Forelimb muscle (tissue), 1 donor: ENCODE measurements at regions not wholly inside any gene's neighbourhood (a gene's known extent, or its start where the extent isn't known, plus 50 kb on each side); places are given as distances from the start of the nearest gene placed in this dataset.
A peak's percentile ranks its signal among the peaks of the same experiment; 100 is the strongest.
"Not testable (repeated sequence)": the region's sequence is repeated elsewhere in the genome, so short reads cannot be mapped to it uniquely, and the experiment has no call there.

Experiments used
- DNase-seq: peaks from one replicate; pipeline ENCODE4 v3.0.0-alpha.2; 2013; ENCODE audit warnings: low read depth

DNA sequence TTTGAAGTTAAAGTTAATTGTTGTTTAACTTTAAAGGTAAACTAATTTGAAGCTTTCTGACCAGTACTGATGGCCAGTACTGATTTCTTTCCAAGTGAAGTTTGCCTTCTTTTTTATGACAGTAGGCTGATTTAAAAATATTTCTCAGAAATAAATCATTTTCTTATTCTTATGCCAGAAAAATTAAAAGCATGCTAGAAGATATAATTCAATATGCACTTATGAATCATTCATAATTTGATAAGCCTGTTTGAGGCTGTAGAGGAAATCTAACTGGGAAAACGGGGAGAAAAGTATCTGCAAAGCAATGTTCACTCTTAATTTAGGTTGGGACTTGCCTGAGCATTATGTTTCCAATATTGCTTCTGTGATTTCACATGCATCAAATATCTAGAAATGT, 1112.0 kb upstream of the INTU start:
- no peak for DNase-seq

GRCh38 chr4:126525400-126525799, 1107.4 kb upstream of the INTU start:
- not testable (repeated sequence) for DNase-seq

GRCh38 chr4:126526335-126526734, 1106.4 kb upstream of the INTU start:
- no peak for DNase-seq

DNA sequence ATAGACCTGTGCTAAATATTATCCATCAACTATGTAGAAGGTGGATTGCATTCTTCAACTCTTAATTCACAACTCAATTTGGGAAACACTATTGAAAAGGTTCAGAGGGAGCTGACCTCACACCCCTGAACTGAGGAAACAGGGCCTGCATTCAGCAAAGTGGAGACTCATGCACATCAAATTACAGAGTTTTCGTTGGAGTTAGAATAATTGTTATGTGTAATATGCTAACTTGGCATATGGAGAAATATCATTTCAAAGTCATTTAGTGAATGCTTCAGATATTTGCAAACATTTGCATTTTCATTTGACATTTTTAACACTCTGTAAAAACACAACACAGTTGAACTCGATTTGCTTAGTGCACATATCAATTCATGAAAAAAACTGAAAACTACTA, 1102.8 kb upstream of the INTU start:
- DNase-seq: no peak

DNA sequence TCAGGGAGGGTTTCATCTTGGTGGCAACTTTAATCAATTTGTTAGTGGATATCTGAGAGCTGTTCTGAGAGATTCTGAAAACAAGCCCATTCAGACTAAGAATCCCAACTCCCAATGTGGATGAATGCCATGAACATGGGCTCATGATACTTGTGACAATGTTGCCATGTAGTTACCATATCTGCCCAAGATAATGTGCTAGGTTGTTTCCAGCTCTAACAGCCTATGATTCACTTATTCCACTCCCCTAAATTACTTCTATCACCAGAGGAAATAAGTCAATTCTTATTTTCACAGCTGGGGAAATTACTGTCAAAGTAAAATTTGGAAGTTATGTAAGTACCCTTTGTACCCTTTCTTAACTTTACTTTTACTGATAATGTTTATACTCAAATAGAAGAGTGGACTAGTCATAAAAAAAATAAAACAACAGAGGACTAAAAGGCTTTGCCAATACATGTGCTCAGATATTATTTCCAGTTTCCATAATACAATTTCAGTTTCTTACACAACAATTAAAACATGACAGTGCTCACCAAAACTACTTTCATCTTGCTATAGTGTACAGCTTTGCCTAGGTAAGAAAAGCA, 1101.7 kb upstream of the INTU start:
- DNase-seq: no peak

DNA sequence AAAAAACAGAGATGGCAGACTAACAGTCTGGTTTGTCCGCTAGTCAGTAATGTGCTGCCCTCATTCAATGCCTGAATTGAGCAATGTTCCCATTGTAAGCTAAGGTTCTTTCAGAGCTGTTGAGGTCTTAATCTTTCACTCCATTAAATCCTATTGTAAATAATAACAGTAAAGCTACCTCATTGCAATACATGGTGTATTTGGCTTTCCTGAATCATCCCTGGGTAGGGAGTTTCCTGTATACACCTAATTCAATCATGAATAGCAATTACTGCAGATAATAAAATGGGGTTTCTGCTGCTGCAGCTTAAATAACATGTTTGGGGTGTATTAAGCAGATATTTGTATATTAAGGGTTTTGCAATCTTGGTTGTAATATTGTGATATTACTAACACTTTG, 1100.2 kb upstream of the INTU start:
- no peak for DNase-seq

GRCh38 chr4:126533146-126533805, 1099.5 kb upstream of the INTU start:
- peak; percentile 50 for DNase-seq

DNA sequence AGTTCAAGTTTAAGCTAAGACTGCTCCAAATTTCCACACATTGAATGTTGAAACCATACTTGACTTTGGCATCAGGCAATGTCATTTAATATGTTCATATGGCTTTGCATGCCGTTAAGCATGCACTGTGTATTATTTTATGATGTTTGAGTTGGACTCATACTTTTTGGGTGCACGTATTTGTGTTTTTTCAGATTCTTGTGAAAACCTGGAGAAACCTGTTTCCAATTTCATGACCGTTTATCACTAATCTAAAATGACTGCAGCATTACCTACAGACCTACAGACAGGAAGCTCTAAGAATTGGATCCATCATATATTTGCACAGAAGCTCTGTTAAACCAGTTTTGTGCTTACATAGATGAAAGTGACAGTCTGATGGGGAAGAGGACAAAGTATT, 1093.0 kb upstream of the INTU start:
- DNase-seq: no peak

DNA sequence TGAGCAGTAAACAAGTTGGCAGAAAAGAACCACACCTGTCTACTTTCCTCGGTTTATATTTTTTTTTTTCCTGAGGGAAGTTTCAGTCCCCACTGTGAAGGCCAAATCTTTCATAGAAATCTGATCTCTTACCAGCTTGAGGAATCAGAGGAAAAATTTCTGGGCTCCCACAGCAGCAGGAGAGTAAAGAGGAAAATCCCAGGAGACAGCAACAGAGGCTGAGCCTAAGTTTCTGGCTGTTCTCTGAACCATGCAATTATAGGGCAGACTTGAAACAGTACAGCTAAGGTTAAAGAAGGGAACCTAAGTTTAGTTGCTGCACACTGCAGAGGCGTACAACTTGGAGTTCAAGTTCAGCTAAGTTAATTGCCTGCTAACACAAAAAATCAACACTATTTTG, 1090.9 kb upstream of the INTU start:
- DNase-seq: no peak

- DNase-seq: no peak
Observed at GRCh38 chr4:126544276-126544675, 1088.5 kb upstream of the INTU start.

GRCh38 chr4:126546197-126546596, 1086.6 kb upstream of the INTU start:
- not testable (repeated sequence) for DNase-seq

- no peak for DNase-seq
Observed at GRCh38 chr4:126547352-126547751, 1085.4 kb upstream of the INTU start.

GRCh38 chr4:126548890-126549289, 1083.9 kb upstream of the INTU start:
- DNase-seq: no peak

DNA sequence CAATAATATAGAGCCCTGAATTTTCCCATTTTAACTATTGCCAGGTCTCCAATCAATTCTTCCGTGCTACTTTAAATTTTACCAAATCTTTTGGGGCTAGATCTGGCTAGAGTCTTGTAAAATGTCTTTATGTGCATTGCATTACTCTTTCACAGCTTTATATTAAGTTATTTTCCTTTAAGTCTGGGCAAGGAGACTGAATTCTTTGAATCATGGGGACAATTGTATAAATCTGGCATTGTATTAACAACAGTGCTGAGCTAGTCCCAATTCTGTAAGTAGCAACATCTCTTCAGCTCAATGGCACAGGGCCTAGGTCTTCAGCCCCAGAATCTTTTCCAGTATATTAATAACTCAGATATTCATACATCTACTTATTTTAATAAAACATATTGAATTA, 1080.4 kb upstream of the INTU start:
- DNase-seq: no peak

DNA sequence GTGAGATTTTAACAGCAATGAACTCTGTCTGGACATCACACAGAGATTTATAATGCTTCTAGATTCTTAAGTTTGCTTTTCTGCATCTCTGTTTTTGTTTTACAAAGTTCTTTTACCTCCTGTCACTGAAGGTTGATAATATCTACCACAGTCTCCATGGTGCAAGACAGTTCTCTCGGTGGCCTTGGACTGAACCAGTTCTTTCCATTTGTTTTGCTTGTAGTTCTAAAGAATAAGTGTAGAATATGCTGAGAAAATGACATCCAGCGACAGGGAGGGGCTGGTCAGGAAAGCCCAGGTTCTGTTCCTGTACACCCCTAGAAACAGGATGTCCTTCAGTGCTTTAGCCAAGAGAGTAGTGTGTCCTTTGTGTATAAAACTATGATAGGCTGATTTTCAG, 1079.5 kb upstream of the INTU start:
- no peak for DNase-seq

DNA sequence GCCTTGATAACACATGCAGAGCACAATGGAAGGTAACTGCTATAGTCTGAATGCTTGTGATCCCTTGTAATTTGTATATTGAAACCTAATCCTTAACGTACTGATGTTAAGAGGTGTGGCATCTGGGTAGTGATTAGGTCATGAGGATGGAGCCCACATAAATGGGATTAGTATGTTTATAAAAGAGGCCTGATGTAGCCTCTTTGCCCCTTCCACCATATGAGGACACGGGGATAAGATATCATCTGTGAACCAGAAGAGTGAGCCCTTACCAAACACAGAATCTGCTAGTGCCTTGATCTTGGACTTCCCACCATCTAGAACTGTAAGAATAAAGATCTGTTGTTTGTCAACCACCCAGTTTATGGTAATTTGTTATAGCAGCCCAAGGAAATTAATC, 1074.2 kb upstream of the INTU start:
- no peak for DNase-seq

- DNase-seq: no peak
Observed at GRCh38 chr4:126559961-126560360, 1072.8 kb upstream of the INTU start.

- no peak for DNase-seq
Observed at GRCh38 chr4:126560794-126561193, 1072.0 kb upstream of the INTU start.

DNA sequence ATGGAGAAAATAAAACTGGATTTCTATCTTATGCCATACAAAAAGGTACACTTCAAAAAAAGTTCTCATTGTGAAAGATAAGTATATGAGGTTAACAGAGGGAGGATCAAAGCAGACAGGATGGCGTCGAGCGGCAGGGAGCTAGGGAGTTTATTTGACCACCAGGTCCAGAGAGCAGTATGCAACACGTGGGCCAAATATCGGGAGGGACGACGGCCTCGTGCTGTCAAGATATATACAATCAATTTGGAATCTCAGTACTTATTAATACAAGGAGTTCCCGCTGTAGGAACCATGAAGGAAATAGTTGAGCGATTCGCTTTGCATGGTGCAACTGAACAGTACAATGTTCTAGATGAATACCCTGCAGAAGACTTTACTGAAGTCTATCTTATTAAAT, 1069.4 kb upstream of the INTU start:
- DNase-seq: no peak

DNA sequence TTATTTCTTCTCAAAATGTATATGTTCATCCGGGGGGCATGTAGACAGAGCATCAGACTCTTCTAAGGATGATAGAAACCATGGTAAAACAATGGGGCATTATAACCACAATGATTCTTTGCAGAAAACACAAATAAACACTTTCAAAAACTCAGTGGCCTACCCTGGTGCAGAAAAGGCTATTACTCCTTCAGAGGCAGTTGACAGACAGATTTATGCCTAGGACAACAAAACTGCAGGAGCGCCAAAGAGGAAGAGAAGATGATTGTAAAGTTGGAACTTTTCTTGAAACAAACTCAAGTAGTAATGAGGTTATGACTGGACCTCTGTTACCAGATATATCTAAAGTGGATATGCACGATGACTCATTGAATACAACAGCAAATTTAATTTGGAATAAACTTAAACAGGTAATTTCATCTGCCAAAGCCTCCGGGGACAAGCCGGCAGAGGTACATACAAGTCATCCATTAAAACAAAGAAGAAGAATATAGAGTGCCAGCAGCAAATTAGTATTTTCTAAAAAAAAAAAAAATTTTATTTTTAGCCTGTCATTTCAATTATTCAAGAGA, 1068.4 kb upstream of the INTU start:
- no peak for DNase-seq

DNA sequence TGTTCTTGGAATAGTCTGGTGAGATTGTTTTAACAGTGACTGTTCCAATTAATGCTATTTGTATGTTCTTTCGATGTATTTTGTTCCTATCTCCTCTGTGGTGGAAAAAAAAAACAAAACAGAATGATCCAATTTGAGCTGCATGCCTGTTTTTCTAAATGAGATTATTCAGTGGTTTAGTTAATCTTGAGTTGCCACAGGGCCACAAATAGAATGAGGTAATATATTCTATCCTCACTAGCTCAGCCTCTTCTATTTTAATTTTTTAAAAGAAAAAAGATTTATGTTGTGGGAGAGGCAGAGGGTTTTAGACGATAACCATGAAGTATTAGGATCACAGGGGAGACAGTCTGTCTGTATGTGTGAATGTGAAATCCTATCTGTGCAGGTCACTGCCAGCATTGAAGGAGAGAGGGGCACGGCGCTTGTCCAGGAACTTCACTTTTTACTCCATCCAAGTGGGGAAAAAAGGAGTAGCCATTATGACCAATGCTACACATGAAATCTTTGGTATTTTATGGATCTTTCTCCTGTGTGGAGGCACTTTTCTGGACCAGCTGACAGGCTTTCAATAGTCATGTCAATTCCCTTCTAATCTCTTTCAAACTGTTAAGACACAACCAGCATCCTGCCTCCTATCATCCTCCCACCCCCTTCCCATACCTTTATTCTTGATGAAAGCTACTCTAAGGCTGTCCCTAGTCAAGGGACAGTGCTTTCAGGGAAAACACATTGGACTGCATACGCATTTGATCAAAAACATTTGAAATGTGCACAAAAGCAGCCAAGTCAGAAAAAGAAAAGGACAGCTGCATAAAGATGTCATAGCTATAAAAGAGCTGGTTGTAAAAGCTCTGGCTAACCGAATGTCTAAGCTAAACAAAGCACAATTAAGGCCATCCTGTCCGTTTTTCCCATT, 1063.8 kb upstream of the INTU start:
- DNase-seq: no peak

DNA sequence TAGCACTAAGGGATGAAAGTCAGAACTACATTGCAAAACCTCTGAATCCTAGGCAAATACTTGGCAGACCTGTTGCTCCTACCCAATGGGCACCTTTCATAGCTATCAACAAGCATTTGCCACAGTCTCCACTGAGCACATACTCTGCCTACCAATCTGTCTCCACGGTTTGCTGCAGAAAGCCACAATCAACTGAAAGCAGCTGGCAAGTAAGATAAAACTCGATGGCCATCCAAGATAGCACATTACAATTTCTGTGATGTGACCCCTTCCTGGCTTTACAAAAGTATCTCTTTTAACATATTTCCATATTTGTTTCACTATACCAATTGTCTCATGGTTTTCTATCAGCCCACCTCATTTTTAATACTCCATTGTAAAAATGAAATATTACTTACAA, 1060.5 kb upstream of the INTU start:
- DNase-seq: no peak

DNA sequence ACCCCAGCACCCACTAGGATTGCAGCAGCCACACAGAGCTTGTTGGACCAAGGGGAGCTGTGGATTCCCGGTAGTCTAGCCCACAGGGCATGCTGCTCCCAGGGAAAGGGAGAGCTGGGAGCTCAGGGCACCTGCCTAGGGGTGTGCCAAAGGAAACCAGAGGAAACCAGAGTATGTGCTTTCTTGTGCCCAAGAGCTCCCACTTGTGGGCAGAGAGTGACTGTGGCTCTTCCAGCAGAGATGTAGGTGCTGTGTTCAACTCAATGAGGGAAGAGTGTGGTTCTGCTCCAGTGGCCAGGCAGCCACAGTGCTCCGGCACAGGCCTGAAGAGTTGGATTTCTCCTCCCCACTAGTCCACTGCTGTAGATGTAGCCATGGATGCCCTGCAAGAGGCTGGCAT, 1050.0 kb upstream of the INTU start:
- no peak for DNase-seq
